Endodermal cell (in vitro differentiated cells): ENCODE measurements at regions not wholly inside any gene's neighbourhood (a gene's known extent, or its start where the extent isn't known, plus 50 kb on each side); places are given as distances from the start of the nearest gene placed in this dataset.
A peak's percentile ranks its signal among the peaks of the same experiment; 100 is the strongest.
"Not testable (repeated sequence)": the region's sequence is repeated elsewhere in the genome, so short reads cannot be mapped to it uniquely, and the experiment has no call there.

Experiments
- DNase-seq: peaks from one replicate; pipeline ENCODE4 v3.0.0-alpha.2; 2017
- H3K27ac ChIP-seq: 2 replicates; pipeline ENCODE4 v1.5.1; 2013; ENCODE audit warnings: mild to moderate bottlenecking, low read depth, low read length, moderate library complexity
- H3K27me3 ChIP-seq: 2 replicates; pipeline ENCODE4 v1.6.1; 2013; ENCODE audit warnings: mild to moderate bottlenecking, low read length, moderate library complexity; ENCODE audit not compliant: insufficient read depth, control insufficient read depth, poor library complexity, severe bottlenecking
- H3K36me3 ChIP-seq: 2 replicates; pipeline ENCODE4 v1.7.0; 2013; ENCODE audit warnings: mild to moderate bottlenecking, low read length, moderate library complexity; ENCODE audit not compliant: control insufficient read depth, insufficient read depth
- H3K4me1 ChIP-seq: one replicate; pipeline ENCODE4 v1.7.0; 2013; ENCODE audit warnings: low read length; ENCODE audit not compliant: control insufficient read depth, insufficient read depth
- H3K4me3 ChIP-seq: 2 replicates; pipeline ENCODE4 v1.5.1; 2013; ENCODE audit warnings: mild to moderate bottlenecking, low read length, moderate library complexity
- H3K9ac ChIP-seq: 2 replicates; pipeline ENCODE4 v1.6.1; 2013; ENCODE audit warnings: mild to moderate bottlenecking, low read length, moderate library complexity; ENCODE audit not compliant: poor library complexity, severe bottlenecking; ENCODE audit errors: extremely low read depth
- H3K9me3 ChIP-seq: 2 replicates; pipeline ENCODE4 v1.6.1; 2013; ENCODE audit warnings: mild to moderate bottlenecking, low read length, moderate library complexity; ENCODE audit not compliant: control insufficient read depth
- H3K27ac Mint-ChIP-seq: 2 replicates; pipeline ENCODE4 v1.8.0; 2020; ENCODE audit warnings: mixed read lengths
- H3K27me3 Mint-ChIP-seq: 2 replicates; pipeline ENCODE4 v1.8.0; 2021; ENCODE audit warnings: mild to moderate bottlenecking, mixed read lengths; ENCODE audit not compliant: insufficient read depth
- H3K36me3 Mint-ChIP-seq: 2 replicates; pipeline ENCODE4 v1.8.0; 2020; ENCODE audit warnings: low read depth, mixed read lengths
- H3K4me1 Mint-ChIP-seq: 2 replicates; pipeline ENCODE4 v1.8.0; 2020; ENCODE audit warnings: mixed read lengths
- H3K4me3 Mint-ChIP-seq: 2 replicates; pipeline ENCODE4 v1.8.0; 2020; ENCODE audit warnings: mild to moderate bottlenecking, moderate library complexity, mixed read lengths
- H3K9me3 Mint-ChIP-seq: 2 replicates; pipeline ENCODE4 v1.8.0; 2020; ENCODE audit warnings: mild to moderate bottlenecking, mixed read lengths
- WGBS, 2 experiments: methylation state at CpG; one replicate each; pipeline versions ENCODE4 v1.1.5 to v1.1.7; 2013; ENCODE audit warnings: missing lambda C conversion rate in 2 of 2, mixed read lengths in 1 of 2; ENCODE audit not compliant: insufficient coverage in 1 of 2, insufficient read length in 1 of 2; 5-methylcytosine and 5-hydroxymethylcytosine counted together
- TF ChIP-seq, protein P1 (sequence below): fragments of 200-600 bp; sonication (generic); conservative IDR thresholded peaks from 2 replicates; pipeline ENCODE4 v1.5.0; 2021; ENCODE audit warnings: antibody characterized with exemption, mild to moderate bottlenecking

DNA sequence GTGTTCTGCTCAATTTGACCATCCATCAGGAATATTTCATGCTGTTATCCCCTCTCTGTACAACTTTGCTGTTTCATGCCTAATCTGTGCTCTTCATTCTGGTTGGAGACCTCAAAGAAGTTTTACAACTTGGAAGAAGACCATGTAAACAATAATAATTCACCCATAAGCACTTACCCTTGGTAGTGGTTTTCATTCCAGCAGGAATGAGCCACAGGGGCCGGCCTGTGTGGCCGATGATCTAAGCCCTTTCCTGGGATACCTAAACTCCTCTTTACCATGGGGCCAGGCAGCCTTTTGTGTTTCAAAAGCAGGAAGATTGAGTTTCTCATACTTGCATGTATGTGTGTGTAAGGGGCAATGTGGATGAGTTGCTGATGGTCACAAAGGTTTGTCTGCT, 165.0 kb downstream of the FGF1 start:
- Histone ChIP-seq H3K27ac (no peak overlapping the region), H3K4me3 (no peak overlapping the region), H3K9me3 (peaks cover 24% of the 10 kb centered on the region), H3K9ac (no peak overlapping the region), H3K36me3 (no peaks in the 10 kb centered on the region), H3K4me1 (no peaks in the 10 kb centered on the region), H3K27me3 (no peaks in the 10 kb centered on the region)
- TF ChIP-seq, protein P1, sequence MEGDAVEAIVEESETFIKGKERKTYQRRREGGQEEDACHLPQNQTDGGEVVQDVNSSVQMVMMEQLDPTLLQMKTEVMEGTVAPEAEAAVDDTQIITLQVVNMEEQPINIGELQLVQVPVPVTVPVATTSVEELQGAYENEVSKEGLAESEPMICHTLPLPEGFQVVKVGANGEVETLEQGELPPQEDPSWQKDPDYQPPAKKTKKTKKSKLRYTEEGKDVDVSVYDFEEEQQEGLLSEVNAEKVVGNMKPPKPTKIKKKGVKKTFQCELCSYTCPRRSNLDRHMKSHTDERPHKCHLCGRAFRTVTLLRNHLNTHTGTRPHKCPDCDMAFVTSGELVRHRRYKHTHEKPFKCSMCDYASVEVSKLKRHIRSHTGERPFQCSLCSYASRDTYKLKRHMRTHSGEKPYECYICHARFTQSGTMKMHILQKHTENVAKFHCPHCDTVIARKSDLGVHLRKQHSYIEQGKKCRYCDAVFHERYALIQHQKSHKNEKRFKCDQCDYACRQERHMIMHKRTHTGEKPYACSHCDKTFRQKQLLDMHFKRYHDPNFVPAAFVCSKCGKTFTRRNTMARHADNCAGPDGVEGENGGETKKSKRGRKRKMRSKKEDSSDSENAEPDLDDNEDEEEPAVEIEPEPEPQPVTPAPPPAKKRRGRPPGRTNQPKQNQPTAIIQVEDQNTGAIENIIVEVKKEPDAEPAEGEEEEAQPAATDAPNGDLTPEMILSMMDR, result no peak
- H3K4me3 Mint-ChIP-seq, result no peak overlapping the region
- peaks cover 9% of the 10 kb centered on the region for H3K36me3 Mint-ChIP-seq
- peak overlapping the region; percentile 28 for H3K27ac Mint-ChIP-seq
- H3K9me3 Mint-ChIP-seq, result peaks cover 24% of the 10 kb centered on the region
- no peak for DNase-seq
- peaks cover 10% of the 10 kb centered on the region for H3K4me1 Mint-ChIP-seq
- H3K27me3 Mint-ChIP-seq, result no peaks in the 10 kb centered on the region
- WGBS, 2 experiments, result 82% methylated on average over 2 of the region's 2 CpGs; no CpG with 5 or more reads in 1 of the 2 experiments

DNA sequence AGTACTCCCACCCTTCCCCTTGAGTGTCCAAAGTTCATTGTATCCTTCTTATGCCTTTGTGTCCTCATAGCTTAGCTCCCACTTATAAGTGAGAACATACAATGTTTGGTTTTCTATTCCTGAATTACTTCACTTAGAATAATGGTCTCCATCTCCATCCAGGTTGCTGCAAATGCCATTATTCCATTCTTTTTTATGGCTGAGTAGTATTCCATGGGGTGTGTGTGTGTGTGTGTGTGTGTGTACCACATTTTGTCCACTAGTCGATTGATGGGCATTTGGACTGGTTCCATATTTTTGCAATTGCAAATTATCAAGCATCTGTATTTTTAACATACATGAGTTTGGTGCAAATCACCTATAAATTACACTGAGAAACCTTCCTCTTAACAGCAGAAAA, 166.0 kb downstream of the FGF1 start:
- not testable (repeated sequence) for H3K9ac ChIP-seq, DNase-seq, H3K27me3 ChIP-seq, H3K27me3 Mint-ChIP-seq, H3K4me3 ChIP-seq, H3K4me1 ChIP-seq, H3K36me3 Mint-ChIP-seq, H3K27ac ChIP-seq, H3K4me3 Mint-ChIP-seq, H3K4me1 Mint-ChIP-seq, H3K36me3 ChIP-seq, H3K27ac Mint-ChIP-seq
- WGBS, 2 experiments, result no CpG with 5 or more reads among the region's 1 CpG
- H3K9me3 Mint-ChIP-seq, result peaks cover 24% of the 10 kb centered on the region
- peaks cover 24% of the 10 kb centered on the region for H3K9me3 ChIP-seq

DNA sequence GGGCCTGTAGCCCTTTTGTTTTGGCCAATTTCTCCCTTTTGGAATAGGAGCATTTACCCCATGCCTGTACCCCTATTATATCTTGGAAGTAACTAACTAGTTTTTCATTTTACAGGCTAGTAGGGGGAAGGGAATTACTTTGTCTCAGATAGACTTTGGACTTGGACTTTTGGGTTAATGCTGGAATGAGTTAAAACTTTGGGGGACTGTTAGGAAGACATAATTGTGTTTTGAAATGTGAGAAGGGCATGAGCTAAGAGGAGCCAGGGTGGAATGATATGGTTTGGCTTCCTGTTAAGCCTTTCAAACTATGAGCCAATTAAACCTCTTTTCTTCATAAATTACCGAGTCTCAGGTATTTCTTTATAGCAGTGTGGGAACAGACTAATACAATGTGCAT, 168.1 kb downstream of the FGF1 start:
- Histone ChIP-seq H3K27ac (no peak overlapping the region), H3K9me3 (peaks cover 12% of the 10 kb centered on the region), H3K27me3 (no peaks in the 10 kb centered on the region), H3K36me3 (no peaks in the 10 kb centered on the region), H3K4me1 (no peaks in the 10 kb centered on the region), H3K4me3 (no peak overlapping the region), H3K9ac (no peak overlapping the region)
- no peak overlapping the region for H3K27ac Mint-ChIP-seq
- H3K4me1 Mint-ChIP-seq, result peaks cover 13% of the 10 kb centered on the region
- TF ChIP-seq, protein P1, result no peak
- no peaks in the 10 kb centered on the region for H3K27me3 Mint-ChIP-seq
- H3K9me3 Mint-ChIP-seq, result peaks cover 20% of the 10 kb centered on the region
- DNase-seq, result no peak
- peaks cover 5% of the 10 kb centered on the region for H3K36me3 Mint-ChIP-seq
- H3K4me3 Mint-ChIP-seq, result no peak overlapping the region
- WGBS, 2 experiments, result 86% methylated on average over 1 of the region's 1 CpG; no CpG with 5 or more reads in 1 of the 2 experiments

DNA sequence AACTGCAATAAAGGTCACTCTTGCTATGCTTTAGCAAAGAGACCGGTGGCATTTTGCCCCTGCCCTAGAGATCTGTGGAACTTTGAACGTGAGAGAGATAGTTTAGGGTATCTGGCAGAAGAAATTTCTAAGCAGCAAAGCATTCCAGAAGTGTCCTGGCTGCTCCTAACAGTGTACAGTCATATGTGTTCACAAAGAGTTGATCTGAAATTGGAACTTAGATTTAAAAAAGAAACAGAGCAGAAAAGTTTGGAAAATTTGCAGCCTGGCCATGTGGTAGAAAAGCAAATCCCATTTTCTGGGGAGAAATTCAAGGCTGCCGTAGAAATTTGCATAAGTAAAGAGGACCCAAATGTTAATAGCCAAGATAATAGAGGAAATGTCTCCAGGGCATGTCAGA, 169.2 kb downstream of the FGF1 start:
- Mint-ChIP-seq H3K27me3 (no peaks in the 10 kb centered on the region), H3K27ac (no peak overlapping the region), H3K4me3 (no peak overlapping the region), H3K4me1 (peaks cover 17% of the 10 kb centered on the region), H3K36me3 (peaks cover 5% of the 10 kb centered on the region), H3K9me3 (peaks cover 18% of the 10 kb centered on the region)
- Histone ChIP-seq H3K4me1 (no peaks in the 10 kb centered on the region), H3K36me3 (no peaks in the 10 kb centered on the region), H3K27me3 (no peaks in the 10 kb centered on the region), H3K4me3 (no peak overlapping the region), H3K9me3 (peaks cover 9% of the 10 kb centered on the region), H3K27ac (no peak overlapping the region), H3K9ac (no peak overlapping the region)
- TF ChIP-seq, protein P1, result no peak
- WGBS, 2 experiments, result 92 to 93% methylated on average over 3 of the region's 3 CpGs
- no peak for DNase-seq
